Trophoblast cell (in vitro differentiated cells and primary cell): ENCODE measurements at regions not wholly inside any gene's neighbourhood (a gene's known extent, or its start where the extent isn't known, plus 50 kb on each side); places are given as distances from the start of the nearest gene placed in this dataset.

Experiments used
- DNase-seq, 2 donors: peaks; one replicate each; pipeline ENCODE4 v3.0.0-alpha.2; 2016
- H2AFZ ChIP-seq: 2 replicates; pipeline ENCODE4 v1.6.1; 2013; ENCODE audit warnings: low read length, moderate library complexity, mild to moderate bottlenecking; ENCODE audit not compliant: insufficient read depth, poor library complexity
- H2AK5ac ChIP-seq: 2 replicates; pipeline ENCODE4 v1.6.1; 2013; ENCODE audit warnings: mild to moderate bottlenecking, low read length
- H2BK120ac ChIP-seq: 2 replicates; pipeline ENCODE4 v1.6.1; 2013; ENCODE audit warnings: low read length, mild to moderate bottlenecking, moderate library complexity; ENCODE audit not compliant: insufficient read depth, poor library complexity
- H2BK12ac ChIP-seq: 2 replicates; pipeline ENCODE4 v1.6.1; 2013; ENCODE audit warnings: mild to moderate bottlenecking, low read length, moderate library complexity
- H2BK5ac ChIP-seq: 2 replicates; pipeline ENCODE4 v1.6.1; 2013; ENCODE audit warnings: low read length, low read depth, moderate library complexity, mild to moderate bottlenecking; ENCODE audit not compliant: poor library complexity
- H3K14ac ChIP-seq: 2 replicates; pipeline ENCODE4 v1.6.1; 2013; ENCODE audit warnings: mild to moderate bottlenecking, low read length
- H3K18ac ChIP-seq: 2 replicates; pipeline ENCODE4 v1.6.1; 2013; ENCODE audit warnings: mild to moderate bottlenecking, low read length
- H3K23ac ChIP-seq: 2 replicates; pipeline ENCODE4 v1.6.1; 2013; ENCODE audit warnings: low read length
- H3K27ac ChIP-seq: 2 replicates; pipeline ENCODE4 v1.5.1; 2013; ENCODE audit warnings: low read depth, mild to moderate bottlenecking, inconsistent platforms, low read length, moderate library complexity
- H3K27me3 ChIP-seq: 2 replicates; pipeline ENCODE4 v1.6.1; 2013; ENCODE audit warnings: inconsistent platforms, mild to moderate bottlenecking, low read length, moderate library complexity; ENCODE audit not compliant: insufficient read depth
- H3K36me3 ChIP-seq, 2 experiments: 1 replicate in 1 of 2; 2 replicates in 1 of 2; pipeline ENCODE4 v1.6.1; 2013; ENCODE audit warnings: low read length in 2 of 2, mild to moderate bottlenecking in 2 of 2, moderate library complexity in 1 of 2; ENCODE audit not compliant: insufficient read depth in 2 of 2, control insufficient read depth in 1 of 2
- H3K4ac ChIP-seq: 2 replicates; pipeline ENCODE4 v1.6.1; 2013; ENCODE audit warnings: low read depth, mild to moderate bottlenecking, low read length, moderate library complexity
- H3K4me1 ChIP-seq, 2 experiments: 1 replicate in 1 of 2; 2 replicates in 1 of 2; pipeline ENCODE4 v1.6.1; 2013; ENCODE audit warnings: low read length in 2 of 2, mild to moderate bottlenecking in 2 of 2, moderate library complexity in 1 of 2; ENCODE audit not compliant: insufficient read depth in 2 of 2, control insufficient read depth in 1 of 2
- H3K4me2 ChIP-seq: 2 replicates; pipeline ENCODE4 v1.6.1; 2013; ENCODE audit warnings: inconsistent platforms, mild to moderate bottlenecking, low read length, moderate library complexity
- H3K4me3 ChIP-seq: 2 replicates; pipeline ENCODE4 v1.5.1; 2013; ENCODE audit warnings: mild to moderate bottlenecking, low read depth, low read length, inconsistent platforms
- H3K79me1 ChIP-seq: one replicate; pipeline ENCODE4 v1.6.1; 2013; ENCODE audit warnings: low read length
- H3K79me2 ChIP-seq: 2 replicates; pipeline ENCODE4 v1.6.1; 2013; ENCODE audit warnings: low read length, mild to moderate bottlenecking; ENCODE audit not compliant: control insufficient read depth, insufficient read depth, poor library complexity
- H3K9ac ChIP-seq: 2 replicates; pipeline ENCODE4 v1.6.1; 2013; ENCODE audit warnings: mild to moderate bottlenecking, low read length
- H3K9me3 ChIP-seq: 2 replicates; pipeline ENCODE4 v1.6.1; 2013; ENCODE audit warnings: low read depth, mild to moderate bottlenecking, control low read depth, inconsistent platforms, low read length; ENCODE audit not compliant: insufficient read depth
- H4K12ac ChIP-seq: 2 replicates; pipeline ENCODE4 v1.6.1; 2013; ENCODE audit warnings: low read depth, mild to moderate bottlenecking, low read length, moderate library complexity
- H4K8ac ChIP-seq: 2 replicates; pipeline ENCODE4 v1.6.1; 2013; ENCODE audit warnings: low read depth, mild to moderate bottlenecking, low read length, moderate library complexity
- H4K91ac ChIP-seq: one replicate; pipeline ENCODE4 v1.6.1; 2013; ENCODE audit warnings: low read depth, mild to moderate bottlenecking, low read length, moderate library complexity
- WGBS: extraction: QIAGEN DNeasy Blood & Tissue Kit; methylation state at CpG from one replicate; pipeline ENCODE4 v1.1.7; 2013; ENCODE audit warnings: missing lambda C conversion rate; ENCODE audit not compliant: insufficient read length, insufficient coverage; ENCODE audit errors: extremely low coverage; 5-methylcytosine and 5-hydroxymethylcytosine counted together

- Histone ChIP-seq H3K79me2 (no peaks in the 10 kb centered on the region), H3K27me3 (no peaks in the 10 kb centered on the region), H4K12ac (no peak overlapping the region), H2BK120ac (no peak overlapping the region), H2BK5ac (no peak overlapping the region), H3K14ac (no peak overlapping the region), H3K36me3 (no peaks in the 10 kb centered on the region), H3K4ac (no peak overlapping the region), H4K8ac (no peak overlapping the region), H3K79me1 (no peaks in the 10 kb centered on the region), H3K4me2 (no peak overlapping the region), H2AFZ (no peak overlapping the region), H2AK5ac (no peak overlapping the region), H3K27ac (no peak overlapping the region), H3K4me3 (no peak overlapping the region), H2BK12ac (no peak overlapping the region), H3K23ac (no peak overlapping the region), H3K9me3 (peaks cover 5% of the 10 kb centered on the region), H4K91ac (no peak overlapping the region), H3K18ac (no peak overlapping the region), H3K4me1 (no peaks in the 10 kb centered on the region), H3K9ac (no peak overlapping the region)
- DNase-seq = no peak
- WGBS = no CpG with 5 or more reads among the region's 6 CpGs
Observed at GRCh38 chr5:3277590-3278196, 317.9 kb upstream of the IRX1 start.

- no peak overlapping the region for H4K91ac ChIP-seq
- no peak overlapping the region for H2AK5ac ChIP-seq
- H3K79me2 ChIP-seq = no peaks in the 10 kb centered on the region
- H3K27ac ChIP-seq = no peak overlapping the region
- H2BK120ac ChIP-seq = no peak overlapping the region
- H3K18ac ChIP-seq = no peak overlapping the region
- H3K4me1 ChIP-seq = no peaks in the 10 kb centered on the region
- H2BK5ac ChIP-seq = no peak overlapping the region
- H3K36me3 ChIP-seq = no peaks in the 10 kb centered on the region
- no peak overlapping the region for H2BK12ac ChIP-seq
- no peak overlapping the region for H2AFZ ChIP-seq
- no peak overlapping the region for H3K4me3 ChIP-seq
- no peak overlapping the region for H4K12ac ChIP-seq
- H4K8ac ChIP-seq = no peak overlapping the region
- peaks cover 4% of the 10 kb centered on the region for H3K9me3 ChIP-seq
- H3K4me2 ChIP-seq = no peak overlapping the region
- no peak for DNase-seq
- H3K9ac ChIP-seq = no peak overlapping the region
- H3K79me1 ChIP-seq = no peaks in the 10 kb centered on the region
- H3K14ac ChIP-seq = no peak overlapping the region
- WGBS = no CpG with 5 or more reads among the region's 7 CpGs
- H3K27me3 ChIP-seq = no peaks in the 10 kb centered on the region
- H3K23ac ChIP-seq = no peak overlapping the region
- H3K4ac ChIP-seq = no peak overlapping the region
Observed at GRCh38 chr5:3276896-3277295, 318.7 kb upstream of the IRX1 start.

- WGBS = no CpG with 5 or more reads among the region's 28 CpGs
- H4K12ac ChIP-seq = no peak overlapping the region
- no peak overlapping the region for H3K27ac ChIP-seq
- H3K79me1 ChIP-seq = no peaks in the 10 kb centered on the region
- H3K79me2 ChIP-seq = no peaks in the 10 kb centered on the region
- H3K36me3 ChIP-seq = no peaks in the 10 kb centered on the region
- H3K9me3 ChIP-seq = no peaks in the 10 kb centered on the region
- H3K4me2 ChIP-seq = no peak overlapping the region
- no peak overlapping the region for H3K4ac ChIP-seq
- no peak for DNase-seq
- H3K18ac ChIP-seq = no peak overlapping the region
- H2AFZ ChIP-seq = no peak overlapping the region
- H3K27me3 ChIP-seq = no peaks in the 10 kb centered on the region
- H2AK5ac ChIP-seq = no peak overlapping the region
- no peaks in the 10 kb centered on the region for H3K4me1 ChIP-seq
- H3K4me3 ChIP-seq = no peak overlapping the region
- no peak overlapping the region for H2BK120ac ChIP-seq
- no peak overlapping the region for H2BK12ac ChIP-seq
- H3K9ac ChIP-seq = no peak overlapping the region
- no peak overlapping the region for H4K91ac ChIP-seq
- no peak overlapping the region for H2BK5ac ChIP-seq
- H4K8ac ChIP-seq = no peak overlapping the region
- no peak overlapping the region for H3K23ac ChIP-seq
- no peak overlapping the region for H3K14ac ChIP-seq
Observed at GRCh38 chr5:3269395-3270169, 326.1 kb upstream of the IRX1 start.

GRCh38 chr5:3268760-3269330, 326.8 kb upstream of the IRX1 start:
- H3K27me3 ChIP-seq = no peaks in the 10 kb centered on the region
- H4K8ac ChIP-seq = no peak overlapping the region
- H3K4ac ChIP-seq = no peak overlapping the region
- H3K14ac ChIP-seq = no peak overlapping the region
- no peak overlapping the region for H4K91ac ChIP-seq
- no CpG with 5 or more reads among the region's 9 CpGs for WGBS
- no peaks in the 10 kb centered on the region for H3K4me1 ChIP-seq
- no peaks in the 10 kb centered on the region for H3K9me3 ChIP-seq
- H3K4me3 ChIP-seq = no peak overlapping the region
- H2BK5ac ChIP-seq = no peak overlapping the region
- H2BK120ac ChIP-seq = no peak overlapping the region
- H3K79me1 ChIP-seq = no peaks in the 10 kb centered on the region
- DNase-seq = no peak
- no peak overlapping the region for H3K9ac ChIP-seq
- H3K27ac ChIP-seq = no peak overlapping the region
- H2AFZ ChIP-seq = no peak overlapping the region
- no peak overlapping the region for H4K12ac ChIP-seq
- no peak overlapping the region for H2AK5ac ChIP-seq
- H3K23ac ChIP-seq = no peak overlapping the region
- no peaks in the 10 kb centered on the region for H3K79me2 ChIP-seq
- no peak overlapping the region for H3K4me2 ChIP-seq
- no peak overlapping the region for H3K18ac ChIP-seq
- no peak overlapping the region for H2BK12ac ChIP-seq
- no peaks in the 10 kb centered on the region for H3K36me3 ChIP-seq
